HCT116 (cell line): ENCODE measurements at regions not wholly inside any gene's neighbourhood (a gene's known extent, or its start where the extent isn't known, plus 50 kb on each side); places are given as distances from the start of the nearest gene placed in this dataset.

Source experiments
- ATAC-seq: fragments of 200-7000 bp; cut with Tn5 transposase; 2 replicates; pipeline ENCODE4 v1.9.1; 2020; ENCODE audit warnings: mild to moderate bottlenecking, moderate library complexity
- BruUV-seq: library from RNA; stranded (reverse); fragments of 400-500 nt; replicated peaks from 2 replicates; lab custom pipeline; 2021; lab: Mats Ljungman, UMichigan
- CTCF ChIA-PET: fragments of 300-600 bp; sonication (Branson Sonifier 250); formaldehyde crosslinking; loops from one replicate; lab custom pipeline; 2021; ENCODE audit warnings: antibody characterized with exemption; lab: Charles Lee
- POLR2A ChIA-PET: fragments of 300-600, 350-600 bp; sonication (Branson Sonifier 250); formaldehyde crosslinking; loops from one replicate; lab custom pipeline; 2021; ENCODE audit warnings: antibody characterized with exemption; lab: Charles Lee
- RAD21 ChIA-PET, 2 experiments: fragments of 300-600 bp; sonication (Branson Sonifier 250); formaldehyde crosslinking; loops; one replicate each; lab custom pipeline; 2023; ENCODE audit warnings: low total read pairs in 2 of 2; ENCODE audit not compliant: uncharacterized antibody in 2 of 2, unreplicated experiment in 2 of 2, low non-redundant PET in 1 of 2; lab: Charles Lee
- DNase-seq: peaks from one replicate; pipeline ENCODE4 v3.0.0-alpha.2; 2010; ENCODE audit warnings: low read depth, low spot score
- H2AFZ ChIP-seq: fragments of 200-600 bp; shearing (Covaris generic), sonication (generic); 2 replicates; pipeline ENCODE4 v1.6.1; 2017; ENCODE audit warnings: low read depth, mixed run types, mixed read lengths, antibody characterized with exemption, low read length; ENCODE audit not compliant: poor library complexity, severe bottlenecking
- H3K27ac ChIP-seq: 2 replicates; pipeline ENCODE4 v1.5.1; 2012; ENCODE audit warnings: low read depth, low read length
- H3K27me3 ChIP-seq: fragments of 200-600 bp; sonication (generic); 2 replicates; pipeline ENCODE4 v1.6.1; 2016; ENCODE audit warnings: mixed run types, low read length, mixed read lengths; ENCODE audit not compliant: insufficient read depth
- H3K36me3 ChIP-seq, 2 experiments: fragments of 200-500 bp in 1 of 2; fragments of 200-600 bp in 1 of 2; sonication (Bioruptor generic) in 1 of 2; sonication (generic) in 1 of 2; 2 replicates each; pipeline versions ENCODE4 v1.5.1 to v1.6.1; 2014 to 2016; ENCODE audit warnings: low read length in 2 of 2, inconsistent platforms in 1 of 2, mixed read lengths in 1 of 2, mixed run types in 1 of 2; ENCODE audit not compliant: insufficient read depth in 2 of 2, control insufficient read depth in 1 of 2
- H3K4me1 ChIP-seq, 2 experiments: fragments of 200-600 bp in 1 of 2; sonication (generic) in 1 of 2; 2 replicates each; pipeline versions ENCODE4 v1.5.1 to v1.6.1; 2012 to 2017; ENCODE audit warnings: low read length in 2 of 2, inconsistent platforms in 1 of 2, mild to moderate bottlenecking in 1 of 2, mixed read lengths in 1 of 2, mixed run types in 1 of 2, moderate library complexity in 1 of 2; ENCODE audit not compliant: insufficient read depth in 2 of 2, control insufficient read depth in 1 of 2
- H3K4me2 ChIP-seq: fragments of 200-600 bp; sonication (generic); 2 replicates; pipeline ENCODE4 v1.6.1; 2017; ENCODE audit warnings: mixed run types, low read length, mixed read lengths
- H3K4me3 ChIP-seq, 2 experiments: fragments of 200-600 bp in 1 of 2; sonication (generic) in 1 of 2; replicated peaks in 1 of 2; 2 replicates each; pipeline ENCODE4 v1.5.1; 2011 to 2016; ENCODE audit warnings: low read length in 2 of 2, control low read depth in 1 of 2, low read depth in 1 of 2, mild to moderate bottlenecking in 1 of 2, mixed read lengths in 1 of 2, mixed run types in 1 of 2
- H3K79me2 ChIP-seq: fragments of 200-600 bp; sonication (generic); 2 replicates; pipeline ENCODE4 v1.6.1; 2017; ENCODE audit warnings: mild to moderate bottlenecking, mixed run types, low read length, moderate library complexity, mixed read lengths; ENCODE audit not compliant: insufficient read depth
- H3K9ac ChIP-seq: fragments of 200-600 bp; sonication (generic); 2 replicates; pipeline ENCODE4 v1.6.1; 2016; ENCODE audit warnings: low read length, mixed read lengths
- H3K9me2 ChIP-seq: fragments of 200-600 bp; sonication (generic), shearing (Covaris generic); 2 replicates; pipeline ENCODE4 v1.6.1; 2017; ENCODE audit warnings: mixed run types, mild to moderate bottlenecking, moderate library complexity; ENCODE audit not compliant: insufficient read depth
- H3K9me3 ChIP-seq, 2 experiments: fragments of 200-500 bp in 1 of 2; fragments of 200-600 bp in 1 of 2; sonication (Bioruptor generic) in 1 of 2; sonication (generic) in 1 of 2; 2 replicates each; pipeline ENCODE4 v1.6.1; 2014 to 2017; ENCODE audit warnings: low read length in 2 of 2, mixed read lengths in 2 of 2, inconsistent platforms in 1 of 2, low read depth in 1 of 2, mild to moderate bottlenecking in 1 of 2, mixed run types in 1 of 2, moderate library complexity in 1 of 2; ENCODE audit not compliant: control insufficient read depth in 1 of 2, insufficient read depth in 1 of 2
- H4K20me1 ChIP-seq: fragments of 200-600 bp; sonication (generic), shearing (Covaris generic); 2 replicates; pipeline ENCODE4 v1.6.1; 2017; ENCODE audit warnings: mixed run types, mild to moderate bottlenecking, moderate library complexity; ENCODE audit not compliant: insufficient read depth
- CEBPB ChIP-seq: IDR thresholded peaks from 2 replicates; pipeline ENCODE4 v1.6.1; 2012; ENCODE audit warnings: low read depth
- ELF1 ChIP-seq: IDR thresholded peaks from 2 replicates; pipeline ENCODE4 v1.6.1; 2012; ENCODE audit warnings: low read depth, borderline replicate concordance
- EZH2 ChIP-seq: fragments of 200-600 bp; sonication (generic); IDR thresholded peaks from 2 replicates; pipeline ENCODE4 v1.6.1; 2017; ENCODE audit warnings: antibody characterized with exemption, mixed run types
- FOSL1 ChIP-seq: IDR thresholded peaks from 2 replicates; pipeline ENCODE4 v1.6.1; 2012; ENCODE audit warnings: low read depth
- JUND ChIP-seq: IDR thresholded peaks from 2 replicates; pipeline ENCODE4 v1.6.1; 2012
- POLR2A ChIP-seq: IDR thresholded peaks from 2 replicates; pipeline ENCODE4 v1.7.0; 2011; ENCODE audit warnings: borderline replicate concordance; ENCODE audit not compliant: insufficient read depth, insufficient read length; ENCODE audit errors: extremely low read depth
- POLR2AphosphoS5 ChIP-seq: IDR thresholded peaks from 2 replicates; pipeline ENCODE4 v1.6.1; 2011; ENCODE audit warnings: mild to moderate bottlenecking, low read depth, low read length, moderate library complexity
- SP1 ChIP-seq: IDR thresholded peaks from 2 replicates; pipeline ENCODE4 v1.6.1; 2012; ENCODE audit warnings: low read depth
- SRF ChIP-seq: IDR thresholded peaks from 2 replicates; pipeline ENCODE4 v1.6.1; 2012; ENCODE audit warnings: low read depth
- TCF7L2 ChIP-seq: IDR thresholded peaks from 2 replicates; pipeline ENCODE4 v1.7.0; 2011; ENCODE audit warnings: borderline replicate concordance, inconsistent platforms; ENCODE audit not compliant: insufficient read depth, insufficient read length; ENCODE audit errors: extremely low read depth
- ZBTB33 ChIP-seq: IDR thresholded peaks from 2 replicates; pipeline ENCODE4 v1.6.1; 2011; ENCODE audit warnings: mild to moderate bottlenecking, low read length, moderate library complexity; ENCODE audit not compliant: insufficient replicate concordance; ENCODE audit errors: extremely low read depth
- ZFX ChIP-seq: fragments of 450-650 bp; IDR thresholded peaks from 2 replicates; pipeline ENCODE4 v1.6.1; 2017
- intact Hi-C: fragments of 100-400 bp; cut with micrococcal nuclease; formaldehyde crosslinking; loops from 2 replicates; pipeline ENCODE4 v1.10.0; 2022
- TF ChIP-seq, protein P1 (sequence below): IDR thresholded peaks from 2 replicates; pipeline ENCODE4 v1.6.1; 2012
- TF ChIP-seq, protein P2 (sequence below): IDR thresholded peaks from 2 replicates; pipeline ENCODE4 v1.6.1; 2012; ENCODE audit warnings: low read depth
- TF ChIP-seq, protein P3 (sequence below), 3 experiments: fragments of 200-600 bp in 1 of 3; sonication (generic) in 1 of 3; IDR thresholded peaks in 2 of 3; conservative IDR thresholded peaks in 1 of 3; 2 replicates each; pipeline ENCODE4 v1.5.1; 2012 to 2017; ENCODE audit warnings: low read depth in 2 of 3, low read length in 2 of 3, antibody characterized with exemption in 1 of 3, borderline replicate concordance in 1 of 3, control low read depth in 1 of 3, mild to moderate bottlenecking in 1 of 3, mixed read lengths in 1 of 3, mixed run types in 1 of 3, moderate library complexity in 1 of 3; ENCODE audit not compliant: insufficient read depth in 1 of 3

DNA sequence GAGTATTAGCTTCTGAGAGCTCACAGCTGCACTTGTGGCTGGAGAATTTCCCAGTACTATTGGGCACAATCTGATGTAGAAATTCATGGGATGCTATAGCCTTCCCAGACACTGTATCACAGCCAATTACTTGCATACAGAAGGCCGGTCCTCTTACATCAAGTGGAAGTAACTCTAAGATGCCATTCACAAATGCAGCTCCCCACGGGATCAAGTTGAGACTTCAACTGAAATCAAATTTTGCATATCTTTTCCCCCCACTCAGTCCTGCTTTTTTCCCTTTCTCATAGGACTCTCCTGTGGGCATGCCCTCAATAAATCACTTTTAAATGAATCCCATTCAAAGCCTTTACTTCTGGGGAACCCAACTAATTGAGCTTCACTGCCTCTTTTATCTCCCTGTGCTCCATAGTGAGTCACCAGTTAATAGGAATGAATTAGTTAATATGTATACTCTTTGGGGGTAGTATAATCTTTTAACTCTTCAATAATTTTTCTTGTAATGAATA lies 1970.8 kb downstream of the OLFM4 start:
- H3K4me3 ChIP-seq: no peak overlapping the region
- intact Hi-C loops: no loop called here
- TF ChIP-seq POLR2AphosphoS5: no peak
- no peak for TF ChIP-seq TCF7L2
- TF ChIP-seq, protein P1, sequence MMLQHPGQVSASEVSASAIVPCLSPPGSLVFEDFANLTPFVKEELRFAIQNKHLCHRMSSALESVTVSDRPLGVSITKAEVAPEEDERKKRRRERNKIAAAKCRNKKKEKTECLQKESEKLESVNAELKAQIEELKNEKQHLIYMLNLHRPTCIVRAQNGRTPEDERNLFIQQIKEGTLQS: no peak
- TF ChIP-seq EZH2: no peak
- TF ChIP-seq CEBPB: no peak
- TF ChIP-seq, protein P2, sequence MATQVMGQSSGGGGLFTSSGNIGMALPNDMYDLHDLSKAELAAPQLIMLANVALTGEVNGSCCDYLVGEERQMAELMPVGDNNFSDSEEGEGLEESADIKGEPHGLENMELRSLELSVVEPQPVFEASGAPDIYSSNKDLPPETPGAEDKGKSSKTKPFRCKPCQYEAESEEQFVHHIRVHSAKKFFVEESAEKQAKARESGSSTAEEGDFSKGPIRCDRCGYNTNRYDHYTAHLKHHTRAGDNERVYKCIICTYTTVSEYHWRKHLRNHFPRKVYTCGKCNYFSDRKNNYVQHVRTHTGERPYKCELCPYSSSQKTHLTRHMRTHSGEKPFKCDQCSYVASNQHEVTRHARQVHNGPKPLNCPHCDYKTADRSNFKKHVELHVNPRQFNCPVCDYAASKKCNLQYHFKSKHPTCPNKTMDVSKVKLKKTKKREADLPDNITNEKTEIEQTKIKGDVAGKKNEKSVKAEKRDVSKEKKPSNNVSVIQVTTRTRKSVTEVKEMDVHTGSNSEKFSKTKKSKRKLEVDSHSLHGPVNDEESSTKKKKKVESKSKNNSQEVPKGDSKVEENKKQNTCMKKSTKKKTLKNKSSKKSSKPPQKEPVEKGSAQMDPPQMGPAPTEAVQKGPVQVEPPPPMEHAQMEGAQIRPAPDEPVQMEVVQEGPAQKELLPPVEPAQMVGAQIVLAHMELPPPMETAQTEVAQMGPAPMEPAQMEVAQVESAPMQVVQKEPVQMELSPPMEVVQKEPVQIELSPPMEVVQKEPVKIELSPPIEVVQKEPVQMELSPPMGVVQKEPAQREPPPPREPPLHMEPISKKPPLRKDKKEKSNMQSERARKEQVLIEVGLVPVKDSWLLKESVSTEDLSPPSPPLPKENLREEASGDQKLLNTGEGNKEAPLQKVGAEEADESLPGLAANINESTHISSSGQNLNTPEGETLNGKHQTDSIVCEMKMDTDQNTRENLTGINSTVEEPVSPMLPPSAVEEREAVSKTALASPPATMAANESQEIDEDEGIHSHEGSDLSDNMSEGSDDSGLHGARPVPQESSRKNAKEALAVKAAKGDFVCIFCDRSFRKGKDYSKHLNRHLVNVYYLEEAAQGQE: no peak
- TF ChIP-seq, protein P3, sequence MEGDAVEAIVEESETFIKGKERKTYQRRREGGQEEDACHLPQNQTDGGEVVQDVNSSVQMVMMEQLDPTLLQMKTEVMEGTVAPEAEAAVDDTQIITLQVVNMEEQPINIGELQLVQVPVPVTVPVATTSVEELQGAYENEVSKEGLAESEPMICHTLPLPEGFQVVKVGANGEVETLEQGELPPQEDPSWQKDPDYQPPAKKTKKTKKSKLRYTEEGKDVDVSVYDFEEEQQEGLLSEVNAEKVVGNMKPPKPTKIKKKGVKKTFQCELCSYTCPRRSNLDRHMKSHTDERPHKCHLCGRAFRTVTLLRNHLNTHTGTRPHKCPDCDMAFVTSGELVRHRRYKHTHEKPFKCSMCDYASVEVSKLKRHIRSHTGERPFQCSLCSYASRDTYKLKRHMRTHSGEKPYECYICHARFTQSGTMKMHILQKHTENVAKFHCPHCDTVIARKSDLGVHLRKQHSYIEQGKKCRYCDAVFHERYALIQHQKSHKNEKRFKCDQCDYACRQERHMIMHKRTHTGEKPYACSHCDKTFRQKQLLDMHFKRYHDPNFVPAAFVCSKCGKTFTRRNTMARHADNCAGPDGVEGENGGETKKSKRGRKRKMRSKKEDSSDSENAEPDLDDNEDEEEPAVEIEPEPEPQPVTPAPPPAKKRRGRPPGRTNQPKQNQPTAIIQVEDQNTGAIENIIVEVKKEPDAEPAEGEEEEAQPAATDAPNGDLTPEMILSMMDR (IDR thresholded peaks at IDR 0.05 in 2 of 3, conservative IDR thresholded peaks at IDR 0.05 in 1 of 3; ENCODE audit: borderline replicate concordance in 1 of 3, insufficient read depth in 1 of 3, low read depth in 2 of 3, low read length in 2 of 3): no peak
- TF ChIP-seq SP1: no peak
- TF ChIP-seq ELF1: no peak
- no peak for TF ChIP-seq SRF
- no peak for TF ChIP-seq POLR2A
- TF ChIP-seq ZBTB33: no peak
- no peak for TF ChIP-seq JUND
- no peak for TF ChIP-seq ZFX
- no peak for TF ChIP-seq FOSL1
- H3K27me3 ChIP-seq: no peaks in the 10 kb centered on the region
- no peaks in the 10 kb centered on the region for H4K20me1 ChIP-seq
- H3K79me2 ChIP-seq: no peaks in the 10 kb centered on the region
- no TSS peak for BruUV-seq
- ChIA-PET RAD21 (no interaction called here), CTCF (no interaction called here), POLR2A (no interaction called here)
- H3K4me1 ChIP-seq: no peaks in the 10 kb centered on the region
- H3K36me3 ChIP-seq: no peaks in the 10 kb centered on the region
- no peak overlapping the region for H2AFZ ChIP-seq
- ATAC-seq: no peak
- no peak for DNase-seq
- no peak overlapping the region for H3K27ac ChIP-seq
- H3K9me2 ChIP-seq: no peaks in the 10 kb centered on the region
- no peak overlapping the region for H3K4me2 ChIP-seq
- no peak overlapping the region for H3K9ac ChIP-seq
- H3K9me3 ChIP-seq: peaks cover 10 to 18% of the 10 kb centered on the region in 2 experiments; a peak in 2 of 4 replicates
